ENCODE measurements at regions not wholly inside any gene's neighbourhood (a gene's known extent, or its start where the extent isn't known, plus 50 kb on each side); places are given as distances from the start of the nearest gene placed in this dataset.

GRCh38 chr12:90193500-90193899, 484.9 kb upstream of the ATP2B1 start:
- no peak for DNase-seq
- TF ChIP-seq EP300 (IDR thresholded peaks at IDR 0.05; ENCODE audit: low read depth) (no peak), CTCF (IDR thresholded peaks at IDR 0.05) (no peak), POLR2AphosphoS5 (IDR thresholded peaks at IDR 0.05) (no peak), POLR2A (IDR thresholded peaks at IDR 0.05) (no peak)
- in situ Hi-C loops (cut with MboI; ENCODE audit: low pct_ligation_motif_present in 1 of 4, low pct_unique_long_range_greater_than_20kb in 1 of 4, low sequenced_read_pairs in 3 of 4) (no loop called here), intact Hi-C loops (cut with DNase I; ENCODE audit: low total_unique reads) (no loop called here)
- H3K27me3 ChIP-seq, result no peaks in the 10 kb centered on the region
- no peak overlapping the region for H3K4me3 ChIP-seq
- no peak overlapping the region for H3K27ac ChIP-seq
- no peaks in the 10 kb centered on the region for H3K36me3 ChIP-seq
- whole genome bisulfite sequencing, 2 donors (ENCODE audit: low coverage in 1 of 2), result 60 to 72% methylated on average over 3 of the region's 3 CpGs
- no peaks in the 10 kb centered on the region for H3K9me3 ChIP-seq
- no peaks in the 10 kb centered on the region for H3K4me1 ChIP-seq

- TF ChIP-seq POLR2A (IDR thresholded peaks at IDR 0.05), result no peak
- H3K36me3 ChIP-seq, result no peaks in the 10 kb centered on the region
- in situ Hi-C loops (cut with MboI; ENCODE audit: low pct_ligation_motif_present in 1 of 4, low pct_unique_long_range_greater_than_20kb in 1 of 4, low sequenced_read_pairs in 3 of 4), result no loop called here
- DNase-seq, result no peak
- no peak overlapping the region for H3K4me3 ChIP-seq
- no peak overlapping the region for H3K27ac ChIP-seq
- H3K9me3 ChIP-seq, result peaks cover under 1 to 5% of the 10 kb centered on the region in 2 donors
- WGBS, 2 donors (ENCODE audit: low coverage in 1 of 2), result 57 to 61% methylated on average over 2 of the region's 2 CpGs
- intact Hi-C loops (cut with DNase I; ENCODE audit: low total_unique reads), result no loop called here
- H3K27me3 ChIP-seq, result no peaks in the 10 kb centered on the region
- no peaks in the 10 kb centered on the region for H3K4me1 ChIP-seq
These were observed 480.2 kb upstream of the ATP2B1 start for GRCh38 chr12:90188857-90189256.

DNA sequence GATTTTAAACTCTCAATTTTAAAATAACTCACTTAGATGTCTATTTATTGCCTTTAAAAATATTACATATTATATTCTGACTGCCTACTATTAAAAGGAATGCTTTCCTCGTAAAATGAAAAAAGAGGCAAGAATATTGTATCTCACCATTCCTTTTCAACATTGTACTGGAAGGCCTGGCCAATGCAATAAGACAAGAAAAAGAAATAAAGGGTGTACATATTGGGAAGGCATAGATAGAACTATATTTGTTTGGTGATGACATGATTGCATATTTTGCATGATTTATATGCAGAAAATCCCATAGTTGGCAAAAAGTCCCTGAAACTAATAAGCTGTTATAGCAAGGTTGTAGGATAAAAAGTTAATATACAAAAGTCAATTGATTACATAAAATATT, 474.6 kb upstream of the ATP2B1 start:
- Histone ChIP-seq H3K9me3 (peaks cover 10 to 15% of the 10 kb centered on the region in 2 donors), H3K4me1 (no peaks in the 10 kb centered on the region), H3K4me3 (no peak overlapping the region), H3K27me3 (no peaks in the 10 kb centered on the region), H3K27ac (no peak overlapping the region), H3K36me3 (no peaks in the 10 kb centered on the region)
- TF ChIP-seq CTCF (IDR thresholded peaks at IDR 0.05) (no peak), POLR2A (IDR thresholded peaks at IDR 0.05) (no peak), EP300 (IDR thresholded peaks at IDR 0.05; ENCODE audit: low read depth) (no peak), POLR2AphosphoS5 (IDR thresholded peaks at IDR 0.05) (no peak)
- 75 to 91% methylated on average over 1 of the region's 1 CpG for WGBS, 2 donors (ENCODE audit: low coverage in 1 of 2)
- DNase-seq, result no peak
- in situ Hi-C loops (cut with MboI; ENCODE audit: low pct_ligation_motif_present in 1 of 4, low pct_unique_long_range_greater_than_20kb in 1 of 4, low sequenced_read_pairs in 3 of 4) (no loop called here), intact Hi-C loops (cut with DNase I; ENCODE audit: low total_unique reads) (no loop called here)

GRCh38 chr12:90181216-90181615, 472.6 kb upstream of the ATP2B1 start:
- no peak overlapping the region for H3K27ac ChIP-seq
- no peak for DNase-seq
- H3K27me3 ChIP-seq, result no peaks in the 10 kb centered on the region
- no peaks in the 10 kb centered on the region for H3K36me3 ChIP-seq
- H3K4me1 ChIP-seq, result no peaks in the 10 kb centered on the region
- peaks cover 10 to 15% of the 10 kb centered on the region in 2 donors for H3K9me3 ChIP-seq
- no peak overlapping the region for H3K4me3 ChIP-seq
- WGBS, 2 donors (ENCODE audit: low coverage in 1 of 2), result 70 to 92% methylated on average over 3 of the region's 3 CpGs
- in situ Hi-C loops (cut with MboI; ENCODE audit: low pct_ligation_motif_present in 1 of 4, low pct_unique_long_range_greater_than_20kb in 1 of 4, low sequenced_read_pairs in 3 of 4), result no loop called here
- intact Hi-C loops (cut with DNase I; ENCODE audit: low total_unique reads), result no loop called here
- TF ChIP-seq POLR2AphosphoS5 (IDR thresholded peaks at IDR 0.05), result no peak
- TF ChIP-seq EP300 (IDR thresholded peaks at IDR 0.05; ENCODE audit: low read depth), result no peak
- no peak for TF ChIP-seq CTCF (IDR thresholded peaks at IDR 0.05)
- no peak for TF ChIP-seq POLR2A (IDR thresholded peaks at IDR 0.05)

GRCh38 chr12:90174956-90175355, 466.3 kb upstream of the ATP2B1 start:
- H3K9me3 ChIP-seq, result no peaks in the 10 kb centered on the region
- no peak overlapping the region for H3K27ac ChIP-seq
- intact Hi-C loops (cut with DNase I; ENCODE audit: low total_unique reads), result no loop called here
- DNase-seq, result no peak
- 79 to 96% methylated on average over 1 of the region's 1 CpG for WGBS, 2 donors (ENCODE audit: low coverage in 1 of 2)
- no peaks in the 10 kb centered on the region for H3K36me3 ChIP-seq
- in situ Hi-C loops (cut with MboI; ENCODE audit: low pct_ligation_motif_present in 1 of 4, low pct_unique_long_range_greater_than_20kb in 1 of 4, low sequenced_read_pairs in 3 of 4), result no loop called here
- no peak overlapping the region for H3K4me3 ChIP-seq
- no peaks in the 10 kb centered on the region for H3K4me1 ChIP-seq
- TF ChIP-seq POLR2AphosphoS5 (IDR thresholded peaks at IDR 0.05), result no peak
- TF ChIP-seq EP300 (IDR thresholded peaks at IDR 0.05; ENCODE audit: low read depth), result no peak
- TF ChIP-seq POLR2A (IDR thresholded peaks at IDR 0.05), result no peak
- no peak for TF ChIP-seq CTCF (IDR thresholded peaks at IDR 0.05)
- no peaks in the 10 kb centered on the region for H3K27me3 ChIP-seq

All from transverse colon (tissue), 4 donors.